WTC11 (cell line): ENCODE measurements at regions not wholly inside any gene's neighbourhood (a gene's known extent, or its start where the extent isn't known, plus 50 kb on each side); places are given as distances from the start of the nearest gene placed in this dataset.

Experiments used
- ATAC-seq: fragments of 200-7000 bp; cut with Tn5 transposase; 2 replicates; pipeline ENCODE4 v1.10.0; 2021; ENCODE audit warnings: mild to moderate bottlenecking, moderate library complexity
- CTCF ChIA-PET: fragments of 300-600 bp; sonication (Branson Sonifier 250); formaldehyde crosslinking; loops from one replicate; lab custom pipeline; 2021; ENCODE audit warnings: antibody characterized with exemption; lab: Charles Lee
- POLR2A ChIA-PET: fragments of 350-600 bp; sonication (Branson Sonifier 250); formaldehyde crosslinking; loops from one replicate; lab custom pipeline; 2021; ENCODE audit warnings: antibody characterized with exemption; lab: Charles Lee
- DNase-seq: peaks from one replicate; pipeline ENCODE4 v3.0.0; 2021; ENCODE audit warnings: low spot score
- H3K27ac Mint-ChIP-seq: 2 replicates; pipeline ENCODE4 v1.8.0; 2021; ENCODE audit warnings: mixed read lengths
- H3K27me3 Mint-ChIP-seq: 2 replicates; pipeline ENCODE4 v1.8.0; 2021; ENCODE audit warnings: low read depth, mild to moderate bottlenecking, moderate library complexity, mixed read lengths
- H3K36me3 Mint-ChIP-seq: 2 replicates; pipeline ENCODE4 v1.8.0; 2021; ENCODE audit warnings: mixed read lengths
- H3K4me1 Mint-ChIP-seq: 2 replicates; pipeline ENCODE4 v1.8.0; 2022; ENCODE audit warnings: mixed read lengths
- H3K4me3 Mint-ChIP-seq: 2 replicates; pipeline ENCODE4 v1.8.0; 2021; ENCODE audit warnings: mild to moderate bottlenecking, moderate library complexity, mixed read lengths
- H3K9me3 Mint-ChIP-seq: 2 replicates; pipeline ENCODE4 v1.8.0; 2021; ENCODE audit warnings: mixed read lengths
- AR ChIP-seq: fragments of 250-450 bp; sonication (Bioruptor Pico); IDR thresholded peaks from 2 replicates; pipeline ENCODE4 v1.9.0; 2021; ENCODE audit warnings: mild to moderate bottlenecking
- CBFB ChIP-seq: sonication (generic); formaldehyde crosslinking; IDR thresholded peaks from 2 replicates; pipeline ENCODE4 v1.8.1; 2022; ENCODE audit warnings: mild to moderate bottlenecking, low read depth, missing genetic modification reagents
- CREB1 ChIP-seq: sonication (generic); formaldehyde crosslinking; IDR thresholded peaks from 2 replicates; pipeline ENCODE4 v1.8.0; 2023; ENCODE audit warnings: mild to moderate bottlenecking, missing genetic modification reagents
- E2F5 ChIP-seq: sonication (generic); formaldehyde crosslinking; IDR thresholded peaks from 2 replicates; pipeline ENCODE4 v1.8.1; 2022; ENCODE audit warnings: mild to moderate bottlenecking, moderate library complexity, missing genetic modification reagents
- FOXP1 ChIP-seq: sonication (generic); formaldehyde crosslinking; IDR thresholded peaks from 2 replicates; pipeline ENCODE4 v1.8.0; 2022; ENCODE audit warnings: missing genetic modification reagents, mild to moderate bottlenecking, moderate library complexity, borderline replicate concordance
- GABPB1 ChIP-seq: sonication (generic); formaldehyde crosslinking; IDR thresholded peaks from 2 replicates; pipeline ENCODE4 v1.8.1; 2023; ENCODE audit warnings: mild to moderate bottlenecking, missing genetic modification reagents
- IRF2 ChIP-seq: sonication (generic); formaldehyde crosslinking; IDR thresholded peaks from 2 replicates; pipeline ENCODE4 v1.8.0; 2022; ENCODE audit warnings: low read depth, missing genetic modification reagents, borderline replicate concordance
- MYBL2 ChIP-seq: sonication (generic); formaldehyde crosslinking; IDR thresholded peaks from 2 replicates; pipeline ENCODE4 v1.8.1; 2023; ENCODE audit warnings: mild to moderate bottlenecking, moderate library complexity, missing genetic modification reagents
- NR1H2 ChIP-seq: sonication (generic); formaldehyde crosslinking; IDR thresholded peaks from 2 replicates; pipeline ENCODE4 v1.9.0; 2021; ENCODE audit warnings: mild to moderate bottlenecking, moderate library complexity, missing genetic modification reagents
- RORB ChIP-seq: fragments of 250-450 bp; sonication (Bioruptor Pico); IDR thresholded peaks from 2 replicates; pipeline ENCODE4 v1.9.0; 2021; ENCODE audit warnings: mild to moderate bottlenecking
- TCF7 ChIP-seq: sonication (generic); formaldehyde crosslinking; IDR thresholded peaks from 2 replicates; pipeline ENCODE4 v1.8.0; 2022; ENCODE audit warnings: mild to moderate bottlenecking, low read depth, missing genetic modification reagents, moderate library complexity
- TEAD1 ChIP-seq: sonication (generic); formaldehyde crosslinking; IDR thresholded peaks from 2 replicates; pipeline ENCODE4 v1.8.0; 2022; ENCODE audit warnings: mild to moderate bottlenecking, missing genetic modification reagents
- USF2 ChIP-seq: sonication (generic); formaldehyde crosslinking; IDR thresholded peaks from 2 replicates; pipeline ENCODE4 v1.8.1; 2023; ENCODE audit warnings: mild to moderate bottlenecking, missing genetic modification reagents, moderate library complexity
- ZNF232 ChIP-seq: sonication (generic); formaldehyde crosslinking; IDR thresholded peaks from 2 replicates; pipeline ENCODE4 v1.8.0; 2022; ENCODE audit warnings: mild to moderate bottlenecking, missing genetic modification reagents
- ZNF263 ChIP-seq: sonication (generic); formaldehyde crosslinking; IDR thresholded peaks from 2 replicates; pipeline ENCODE4 v1.8.1; 2022; ENCODE audit warnings: low read depth, mild to moderate bottlenecking, moderate library complexity, missing genetic modification reagents
- ZNF281 ChIP-seq: sonication (generic); formaldehyde crosslinking; IDR thresholded peaks from 2 replicates; pipeline ENCODE4 v1.8.0; 2023; ENCODE audit warnings: mild to moderate bottlenecking, missing genetic modification reagents
- ZNF396 ChIP-seq: fragments of 250-450 bp; sonication (Bioruptor Pico); IDR thresholded peaks from 2 replicates; pipeline ENCODE4 v1.8.0; 2021; ENCODE audit warnings: mild to moderate bottlenecking, moderate library complexity, borderline replicate concordance
- ZNF425 ChIP-seq: fragments of 250-450 bp; sonication (Bioruptor Pico); conservative IDR thresholded peaks from 2 replicates; pipeline ENCODE4 v1.9.0; 2021; ENCODE audit warnings: mild to moderate bottlenecking
- ZNF532 ChIP-seq: fragments of 250-450 bp; sonication (Bioruptor Pico); IDR thresholded peaks from 2 replicates; pipeline ENCODE4 v1.9.0; 2021; ENCODE audit warnings: mild to moderate bottlenecking, borderline replicate concordance
- ZSCAN18 ChIP-seq: fragments of 250-450 bp; sonication (Bioruptor Pico); IDR thresholded peaks from 2 replicates; pipeline ENCODE4 v2.1.2; 2022; ENCODE audit warnings: mild to moderate bottlenecking, moderate library complexity

GRCh38 chr13:31545616-31546015 lies 193.7 kb upstream of the RXFP2 start (continued):
- TF ChIP-seq ZNF425 (no peak), USF2 (no peak), NR1H2 (CRISPR knock-in tag) (no peak), FOXP1 (CRISPR knock-in tag) (no peak), MYBL2 (CRISPR knock-in tag) (no peak), TEAD1 (CRISPR knock-in tag) (no peak), ZSCAN18 (no peak)
- TF ChIP-seq, all 79 proteins: peak for 0

GRCh38 chr13:31556376-31556775 lies 182.9 kb upstream of the RXFP2 start:
- POLR2A ChIA-PET, result no interaction called here
- no peak for ATAC-seq
- Mint-ChIP-seq H3K27me3 (no peaks in the 10 kb centered on the region), H3K9me3 (peaks cover 15% of the 10 kb centered on the region), H3K27ac (no peak overlapping the region), H3K4me1 (peaks cover 4% of the 10 kb centered on the region), H3K4me3 (no peak overlapping the region), H3K36me3 (no peaks in the 10 kb centered on the region)
- CTCF ChIA-PET, result interaction anchor here (2.9 kb wide), 1 partner anchor 18 kb away, joined by 8 read pairs; no protein-coding TSS in a partner anchor
- no peak for DNase-seq
- no peak for TF ChIP-seq ZSCAN18
- no peak for TF ChIP-seq ZNF396 (CRISPR knock-in tag)
- no peak for TF ChIP-seq IRF2
- no peak for TF ChIP-seq ZNF281 (CRISPR knock-in tag)
- no peak for TF ChIP-seq ZNF532
- TF ChIP-seq TCF7 (CRISPR knock-in tag), result no peak
- TF ChIP-seq AR (CRISPR knock-in tag), result no peak
- no peak for TF ChIP-seq CBFB (CRISPR knock-in tag)
- no peak for TF ChIP-seq MYBL2 (CRISPR knock-in tag)
- TF ChIP-seq ZNF232 (CRISPR knock-in tag), result no peak
- TF ChIP-seq CREB1 (CRISPR knock-in tag), result no peak
- no peak for TF ChIP-seq RORB
- no peak for TF ChIP-seq GABPB1
- TF ChIP-seq E2F5 (CRISPR knock-in tag), result no peak
- TF ChIP-seq ZNF263, result no peak
